ENCODE measurements at regions not wholly inside any gene's neighbourhood (a gene's known extent, or its start where the extent isn't known, plus 50 kb on each side); places are given as distances from the start of the nearest gene placed in this dataset.

DNA sequence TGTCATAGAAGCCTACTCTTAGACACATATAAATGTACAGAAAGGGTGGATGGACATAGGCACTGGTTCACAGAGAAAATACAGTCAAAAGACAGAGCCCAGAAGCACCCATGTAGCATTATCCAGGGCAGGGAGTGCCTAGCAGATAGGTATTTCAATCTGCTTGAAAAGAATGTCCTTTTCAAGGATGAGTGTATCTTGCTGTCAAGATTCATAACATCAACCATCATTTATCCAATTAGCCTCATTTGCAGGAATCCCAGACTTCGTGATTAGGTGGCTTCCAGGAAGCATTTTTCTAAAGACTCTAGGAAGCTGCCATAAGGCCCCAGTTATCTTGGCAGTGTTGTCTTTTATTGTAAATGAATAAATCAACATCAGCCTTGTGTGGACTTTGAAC, 55.6 kb downstream of the SCN11A start:
- TF ChIP-seq, protein P1, sequence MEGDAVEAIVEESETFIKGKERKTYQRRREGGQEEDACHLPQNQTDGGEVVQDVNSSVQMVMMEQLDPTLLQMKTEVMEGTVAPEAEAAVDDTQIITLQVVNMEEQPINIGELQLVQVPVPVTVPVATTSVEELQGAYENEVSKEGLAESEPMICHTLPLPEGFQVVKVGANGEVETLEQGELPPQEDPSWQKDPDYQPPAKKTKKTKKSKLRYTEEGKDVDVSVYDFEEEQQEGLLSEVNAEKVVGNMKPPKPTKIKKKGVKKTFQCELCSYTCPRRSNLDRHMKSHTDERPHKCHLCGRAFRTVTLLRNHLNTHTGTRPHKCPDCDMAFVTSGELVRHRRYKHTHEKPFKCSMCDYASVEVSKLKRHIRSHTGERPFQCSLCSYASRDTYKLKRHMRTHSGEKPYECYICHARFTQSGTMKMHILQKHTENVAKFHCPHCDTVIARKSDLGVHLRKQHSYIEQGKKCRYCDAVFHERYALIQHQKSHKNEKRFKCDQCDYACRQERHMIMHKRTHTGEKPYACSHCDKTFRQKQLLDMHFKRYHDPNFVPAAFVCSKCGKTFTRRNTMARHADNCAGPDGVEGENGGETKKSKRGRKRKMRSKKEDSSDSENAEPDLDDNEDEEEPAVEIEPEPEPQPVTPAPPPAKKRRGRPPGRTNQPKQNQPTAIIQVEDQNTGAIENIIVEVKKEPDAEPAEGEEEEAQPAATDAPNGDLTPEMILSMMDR (conservative IDR thresholded peaks at IDR 0.05; ENCODE audit: low read depth, low read length): no peak
- TF ChIP-seq RAD21 (IDR thresholded peaks at IDR 0.05; ENCODE audit: low read length) (no peak), POLR2A (IDR thresholded peaks at IDR 0.05; ENCODE audit: low read depth, low read length) (no peak), RCOR1 (IDR thresholded peaks at IDR 0.05; ENCODE audit: insufficient replicate concordance, low read length) (no peak), BHLHE40 (IDR thresholded peaks at IDR 0.05; ENCODE audit: low read depth, low read length) (no peak), MAFK (IDR thresholded peaks at IDR 0.05; ENCODE audit: low read depth, low read length) (no peak), FOS (IDR thresholded peaks at IDR 0.05; ENCODE audit: low read depth, low read length) (no peak), MAZ (IDR thresholded peaks at IDR 0.05; ENCODE audit: borderline replicate concordance, low read depth, low read length) (no peak), CHD1 (IDR thresholded peaks at IDR 0.05; ENCODE audit: low read depth, low read length) (no peak), SMC3 (IDR thresholded peaks at IDR 0.05; ENCODE audit: low read depth, low read length) (no peak), CEBPB (IDR thresholded peaks at IDR 0.05; ENCODE audit: low read depth, low read length) (no peak), RFX5 (IDR thresholded peaks at IDR 0.05; ENCODE audit: low read depth, low read length) (no peak)
- TF ChIP-seq, protein P2, sequence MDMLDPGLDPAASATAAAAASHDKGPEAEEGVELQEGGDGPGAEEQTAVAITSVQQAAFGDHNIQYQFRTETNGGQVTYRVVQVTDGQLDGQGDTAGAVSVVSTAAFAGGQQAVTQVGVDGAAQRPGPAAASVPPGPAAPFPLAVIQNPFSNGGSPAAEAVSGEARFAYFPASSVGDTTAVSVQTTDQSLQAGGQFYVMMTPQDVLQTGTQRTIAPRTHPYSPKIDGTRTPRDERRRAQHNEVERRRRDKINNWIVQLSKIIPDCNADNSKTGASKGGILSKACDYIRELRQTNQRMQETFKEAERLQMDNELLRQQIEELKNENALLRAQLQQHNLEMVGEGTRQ (IDR thresholded peaks at IDR 0.05; ENCODE audit: low read depth, low read length): no peak

Measured in IMR-90 (cell line).